OCI-LY1 (cell line): ENCODE measurements at regions not wholly inside any gene's neighbourhood (a gene's known extent, or its start where the extent isn't known, plus 50 kb on each side); places are given as distances from the start of the nearest gene placed in this dataset.

Source experiments
- EZH2 ChIP-seq: fragments of 200-600 bp; sonication (generic), shearing (Covaris generic); IDR thresholded peaks from 2 replicates; pipeline ENCODE4 v1.8.0; 2017; ENCODE audit warnings: borderline replicate concordance, mixed run types, mild to moderate bottlenecking, antibody characterized with exemption, low read length, moderate library complexity, mixed read lengths
- TF ChIP-seq, protein P1 (sequence below): fragments of 200-600 bp; sonication (generic), shearing (Covaris generic); IDR thresholded peaks from 2 replicates; pipeline ENCODE4 v1.5.1; 2017; ENCODE audit warnings: mild to moderate bottlenecking, antibody characterized with exemption, low read length, moderate library complexity, mixed read lengths

DNA sequence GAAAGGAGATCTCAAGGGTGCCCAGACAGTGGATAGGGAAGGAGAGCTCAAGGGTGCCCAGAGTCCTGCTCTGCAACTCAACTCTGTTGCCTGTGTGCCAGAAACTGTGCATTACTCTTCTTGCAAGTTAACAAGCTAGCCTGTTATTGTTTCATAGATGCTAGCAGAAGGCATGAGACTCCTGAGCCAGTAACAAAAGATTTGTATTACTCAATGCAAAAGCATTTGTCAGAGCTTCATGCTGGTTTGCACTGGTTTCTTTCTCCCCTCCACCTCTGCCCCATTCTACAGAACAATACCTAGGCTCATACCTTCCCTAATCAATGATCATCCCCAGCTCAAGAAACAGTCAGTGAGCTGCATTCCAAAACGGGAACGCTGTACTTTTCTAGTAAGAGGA, 124.5 kb upstream of the NEIL3 start:
- TF ChIP-seq, protein P1, sequence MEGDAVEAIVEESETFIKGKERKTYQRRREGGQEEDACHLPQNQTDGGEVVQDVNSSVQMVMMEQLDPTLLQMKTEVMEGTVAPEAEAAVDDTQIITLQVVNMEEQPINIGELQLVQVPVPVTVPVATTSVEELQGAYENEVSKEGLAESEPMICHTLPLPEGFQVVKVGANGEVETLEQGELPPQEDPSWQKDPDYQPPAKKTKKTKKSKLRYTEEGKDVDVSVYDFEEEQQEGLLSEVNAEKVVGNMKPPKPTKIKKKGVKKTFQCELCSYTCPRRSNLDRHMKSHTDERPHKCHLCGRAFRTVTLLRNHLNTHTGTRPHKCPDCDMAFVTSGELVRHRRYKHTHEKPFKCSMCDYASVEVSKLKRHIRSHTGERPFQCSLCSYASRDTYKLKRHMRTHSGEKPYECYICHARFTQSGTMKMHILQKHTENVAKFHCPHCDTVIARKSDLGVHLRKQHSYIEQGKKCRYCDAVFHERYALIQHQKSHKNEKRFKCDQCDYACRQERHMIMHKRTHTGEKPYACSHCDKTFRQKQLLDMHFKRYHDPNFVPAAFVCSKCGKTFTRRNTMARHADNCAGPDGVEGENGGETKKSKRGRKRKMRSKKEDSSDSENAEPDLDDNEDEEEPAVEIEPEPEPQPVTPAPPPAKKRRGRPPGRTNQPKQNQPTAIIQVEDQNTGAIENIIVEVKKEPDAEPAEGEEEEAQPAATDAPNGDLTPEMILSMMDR: no peak
- TF ChIP-seq EZH2: no peak
